Fibroblast of skin of left biceps (primary cell): ENCODE measurements at regions not wholly inside any gene's neighbourhood (a gene's known extent, or its start where the extent isn't known, plus 50 kb on each side); places are given as distances from the start of the nearest gene placed in this dataset.
"Not testable (repeated sequence)": the region's sequence is repeated elsewhere in the genome, so short reads cannot be mapped to it uniquely, and the experiment has no call there.

Experiments
- DNase-seq, 2 experiments: peaks; one replicate each; pipeline ENCODE4 v3.0.0-alpha.2; 2013; ENCODE audit warnings: low read depth in 2 of 2

DNA sequence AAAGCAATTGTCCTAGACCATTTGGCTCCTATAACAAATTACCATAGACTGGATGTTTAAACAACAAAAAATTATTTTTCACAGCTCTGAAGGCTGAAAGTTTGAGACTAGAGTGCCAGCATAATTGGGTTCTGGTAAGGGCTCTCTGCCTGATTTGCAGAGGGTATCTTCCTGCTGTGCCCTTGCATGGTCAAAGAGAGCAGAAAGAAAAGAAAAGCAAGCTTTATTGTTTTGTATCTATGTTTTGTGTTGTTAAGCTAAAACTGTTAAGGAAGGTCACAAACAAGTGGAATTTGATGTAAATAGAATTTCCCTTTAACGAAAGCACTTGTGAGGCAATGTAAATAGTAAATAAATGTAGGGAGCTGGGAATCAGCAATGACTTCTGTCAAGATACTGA, 1031.0 kb upstream of the ATXN7L3B start:
- no peak for DNase-seq

DNA sequence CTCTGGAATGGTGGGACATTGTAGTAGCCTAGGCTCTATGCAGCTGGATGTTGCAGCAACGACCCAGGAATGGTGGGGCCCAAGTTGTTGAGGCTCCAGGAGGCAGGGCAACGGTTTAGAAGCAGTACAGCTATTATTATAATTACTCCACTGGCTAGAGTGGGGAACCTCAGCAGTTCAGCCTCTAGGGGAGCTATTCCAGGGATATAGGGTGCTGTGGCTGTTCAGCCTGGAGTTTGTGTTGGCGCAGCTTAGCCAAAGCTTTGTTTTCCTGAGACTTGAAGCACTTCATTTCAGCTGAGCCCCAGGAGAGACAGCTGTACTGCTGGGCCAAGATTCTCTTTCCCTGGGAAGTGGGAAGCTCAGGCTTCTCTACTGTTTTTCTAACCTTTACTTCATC, 1023.0 kb upstream of the ATXN7L3B start:
- DNase-seq: no peak

- no peak for DNase-seq
Measured at GRCh38 chr12:73517859-73518258, 1019.8 kb upstream of the ATXN7L3B start.

DNA sequence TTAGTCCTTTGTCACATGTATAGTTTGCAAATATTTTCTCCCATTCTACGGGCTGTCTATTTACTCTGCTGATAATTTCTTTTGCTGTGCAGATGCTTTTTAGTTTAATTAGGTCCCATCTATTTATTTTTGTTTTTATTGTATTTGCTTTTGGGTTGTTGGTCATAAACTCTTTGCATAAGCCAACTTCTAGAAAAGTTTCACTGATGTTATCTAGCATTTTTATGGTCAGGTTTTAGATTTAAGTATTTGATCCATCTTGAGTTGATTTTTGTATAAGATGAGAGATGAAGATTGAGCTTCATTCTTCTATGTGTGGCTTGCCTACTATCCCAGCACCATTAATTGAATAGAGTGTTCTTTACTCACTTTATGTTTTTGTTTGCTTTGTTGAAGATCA, 1008.4 kb upstream of the ATXN7L3B start:
- DNase-seq: no peak

DNA sequence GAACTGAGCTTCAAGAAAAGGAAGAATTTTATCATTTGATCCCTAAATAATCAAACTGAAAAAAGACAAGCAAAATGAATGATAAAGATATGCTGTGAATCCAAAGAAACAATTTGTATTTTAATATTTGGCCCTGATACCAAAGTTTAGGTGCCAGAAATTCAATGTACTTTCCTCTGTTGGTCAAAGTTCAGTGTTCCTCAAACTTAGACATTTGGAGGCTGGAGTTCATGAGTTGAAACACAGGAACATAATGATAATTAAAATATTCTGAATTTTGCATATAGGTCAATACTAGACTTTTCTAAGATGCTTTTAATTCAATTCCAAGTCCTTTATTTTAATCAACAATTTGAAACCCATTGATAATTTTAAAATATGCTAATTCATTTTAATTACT, 1007.7 kb upstream of the ATXN7L3B start:
- no peak for DNase-seq

GRCh38 chr12:73531752-73532151, 1005.9 kb upstream of the ATXN7L3B start:
- DNase-seq: no peak

- no peak for DNase-seq
Measured at GRCh38 chr12:73547421-73547820, 990.2 kb upstream of the ATXN7L3B start.

DNA sequence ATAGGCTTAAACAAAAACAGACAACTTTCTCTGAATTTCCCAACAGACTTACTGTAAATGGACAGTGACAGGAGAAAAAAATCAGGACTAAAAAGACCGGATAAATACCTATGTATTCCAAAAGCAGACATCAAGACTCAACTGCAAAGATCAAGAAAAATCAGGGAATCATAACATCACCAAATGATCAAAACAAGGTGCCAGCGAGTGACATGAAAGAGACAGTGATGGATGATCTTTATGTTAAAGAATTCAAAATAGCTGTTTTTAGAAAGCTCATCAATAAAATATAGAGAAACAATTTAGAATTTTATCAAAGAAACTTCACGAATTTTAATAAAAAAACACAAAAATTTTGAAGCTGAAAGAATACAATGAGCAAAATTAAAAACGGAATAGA, 952.5 kb upstream of the ATXN7L3B start:
- DNase-seq: no peak

DNA sequence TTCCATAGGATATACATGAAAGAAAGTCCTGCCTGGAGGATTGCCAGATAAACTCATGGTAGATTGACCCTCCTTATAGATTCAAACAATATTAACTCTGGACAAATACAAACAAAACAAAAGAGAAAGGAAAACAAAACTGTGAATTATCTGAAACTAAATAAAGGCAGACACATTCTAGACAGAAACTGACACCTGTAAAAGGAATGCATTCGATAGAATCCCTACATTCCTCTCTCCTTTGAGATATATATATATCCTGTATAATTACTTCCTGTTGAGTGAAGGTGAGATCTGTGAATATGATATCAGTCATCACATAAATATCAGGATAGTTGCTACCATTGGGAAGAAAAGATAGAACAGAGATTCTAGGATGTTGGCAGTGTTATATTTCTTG, 948.4 kb upstream of the ATXN7L3B start:
- DNase-seq: no peak

- no peak for DNase-seq
Measured at GRCh38 chr12:73598626-73599025, 939.0 kb upstream of the ATXN7L3B start.

- no peak for DNase-seq
Measured at GRCh38 chr12:73599268-73599667, 938.4 kb upstream of the ATXN7L3B start.

GRCh38 chr12:73605925-73606324, 931.7 kb upstream of the ATXN7L3B start:
- DNase-seq: not testable (repeated sequence)

DNA sequence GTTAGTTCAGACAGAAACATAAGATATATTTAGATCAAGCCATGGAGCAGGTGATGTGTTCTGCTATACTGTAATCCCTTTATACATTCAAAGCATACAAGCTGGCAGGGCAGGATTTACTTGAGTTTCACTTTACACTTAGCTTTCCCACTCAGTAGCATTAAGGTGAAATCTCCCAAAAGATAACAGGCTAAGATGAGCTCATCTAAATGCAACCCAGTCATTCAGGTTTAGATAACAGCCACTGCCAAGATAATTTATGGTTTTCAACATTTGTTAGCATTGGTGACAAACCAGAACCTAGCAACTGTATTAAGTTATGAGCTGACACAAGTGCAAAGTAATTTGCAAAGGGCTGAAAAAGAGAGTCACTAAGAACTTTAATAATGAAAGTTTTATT, 925.1 kb upstream of the ATXN7L3B start:
- no peak for DNase-seq

DNA sequence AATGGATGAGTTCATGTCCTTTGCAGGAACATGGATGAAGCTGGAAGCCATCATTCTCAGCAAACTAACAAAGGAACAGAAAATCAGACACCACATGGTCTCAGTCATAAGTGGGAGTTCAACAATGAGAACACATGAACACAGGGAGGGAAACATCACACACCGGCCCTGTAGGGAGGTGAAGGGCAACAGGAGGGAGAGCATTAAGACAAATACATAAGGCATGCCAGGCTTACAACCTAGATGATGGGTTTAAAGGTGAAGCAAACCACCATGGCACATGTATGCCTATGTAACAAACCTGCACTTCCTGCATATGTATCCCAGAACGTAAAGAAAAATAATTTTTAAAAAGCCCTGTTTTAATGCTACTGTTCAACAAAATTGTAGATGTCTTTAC, 914.2 kb upstream of the ATXN7L3B start:
- DNase-seq: no peak

- no peak for DNase-seq
Measured at GRCh38 chr12:73625226-73625625, 912.4 kb upstream of the ATXN7L3B start.

DNA sequence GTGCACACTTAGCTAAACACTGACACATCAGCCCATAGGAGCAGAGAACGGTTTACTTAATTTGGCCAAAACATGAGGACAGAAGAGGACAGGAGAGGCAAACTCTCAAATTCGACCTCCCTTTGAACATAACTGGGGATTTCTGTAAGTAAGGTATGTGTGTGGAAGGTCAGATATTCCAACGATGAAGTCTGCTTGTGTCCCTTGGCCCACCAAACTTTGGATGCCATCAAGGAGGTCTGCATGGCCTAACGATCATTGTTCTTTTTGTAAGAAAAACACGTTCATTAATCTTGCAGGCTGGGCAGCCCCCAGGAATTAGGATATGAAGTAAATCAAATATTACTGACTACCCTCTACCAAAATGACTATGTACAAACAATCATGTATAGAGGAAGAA, 908.5 kb upstream of the ATXN7L3B start:
- DNase-seq: no peak

- DNase-seq: no peak
Measured at GRCh38 chr12:73629893-73630831, 907.5 kb upstream of the ATXN7L3B start.

DNA sequence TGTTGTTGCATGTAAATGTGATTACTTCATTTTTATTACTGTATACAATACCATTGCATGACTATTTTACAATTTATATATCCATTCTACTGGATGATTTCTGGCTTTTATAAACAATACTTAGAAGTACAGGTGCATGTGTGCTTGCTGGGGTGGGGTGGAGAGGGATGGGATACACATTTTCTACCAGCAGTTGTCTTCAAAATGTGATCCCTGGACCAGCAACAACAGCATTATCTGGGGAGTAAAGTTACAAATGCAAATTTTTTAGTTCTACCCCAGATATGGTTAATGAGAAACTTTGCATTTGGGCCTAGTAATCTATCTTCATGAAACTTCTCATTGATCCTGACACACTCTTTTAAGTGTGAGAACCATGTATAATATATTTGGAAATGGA, 905.4 kb upstream of the ATXN7L3B start:
- no peak for DNase-seq

GRCh38 chr12:73632661-73633060, 905.0 kb upstream of the ATXN7L3B start:
- no peak for DNase-seq

DNA sequence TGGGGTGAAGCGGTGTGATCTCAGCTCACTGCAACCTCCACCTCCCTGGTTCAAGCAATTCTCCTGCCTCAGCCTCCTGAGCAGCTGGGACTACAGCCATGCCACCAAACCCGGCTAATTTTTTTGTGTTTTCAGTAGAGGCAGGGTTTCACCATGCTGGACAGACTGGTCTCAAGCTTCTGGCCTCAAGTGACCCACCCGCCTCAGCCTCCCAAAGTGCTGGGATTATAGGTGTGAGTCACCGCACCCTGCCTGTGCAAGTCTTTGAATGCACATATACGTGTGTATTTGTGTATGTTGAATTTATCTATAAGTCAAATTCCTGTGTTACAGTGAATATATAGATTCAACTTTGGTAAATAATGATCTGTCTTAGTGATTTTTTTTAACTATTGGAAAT, 898.2 kb upstream of the ATXN7L3B start:
- not testable (repeated sequence) for DNase-seq

- no peak for DNase-seq
Measured at GRCh38 chr12:73656375-73656774, 881.3 kb upstream of the ATXN7L3B start.

DNA sequence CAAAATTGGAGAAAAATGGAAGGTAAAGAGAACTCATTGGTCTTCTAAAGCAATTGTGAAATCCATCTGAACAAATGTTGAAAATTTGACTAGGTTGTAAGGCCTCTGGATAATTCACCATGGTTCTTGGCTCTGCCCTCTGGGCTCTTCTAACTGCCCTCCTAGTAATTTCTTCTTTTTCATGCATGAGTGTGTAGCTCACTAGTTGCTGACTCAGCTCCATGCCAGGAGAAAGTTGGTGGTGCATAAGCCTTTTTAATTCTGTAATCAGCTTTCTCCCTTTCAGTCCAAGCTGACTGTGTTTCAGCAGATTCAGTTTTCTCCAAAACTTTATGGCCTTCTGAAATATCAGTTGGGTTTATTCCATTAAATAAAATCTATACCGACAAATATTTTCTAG, 877.8 kb upstream of the ATXN7L3B start:
- no peak for DNase-seq

- no peak for DNase-seq
Measured at GRCh38 chr12:73665193-73665592, 872.4 kb upstream of the ATXN7L3B start.

GRCh38 chr12:73671550-73671949, 866.1 kb upstream of the ATXN7L3B start:
- not testable (repeated sequence) for DNase-seq
